GM18508 (cell line): ENCODE measurements at regions not wholly inside any gene's neighbourhood (a gene's known extent, or its start where the extent isn't known, plus 50 kb on each side); places are given as distances from the start of the nearest gene placed in this dataset.
"Not testable (repeated sequence)": the region's sequence is repeated elsewhere in the genome, so short reads cannot be mapped to it uniquely, and the experiment has no call there.

Source experiments
- ATAC-seq: cut with Tn5 transposase; IDR thresholded peaks from one replicate; pipeline ENCODE4 v1.9.1; 2021; ENCODE audit warnings: moderate number of reproducible peaks; ENCODE audit not compliant: insufficient read depth, unreplicated experiment

DNA sequence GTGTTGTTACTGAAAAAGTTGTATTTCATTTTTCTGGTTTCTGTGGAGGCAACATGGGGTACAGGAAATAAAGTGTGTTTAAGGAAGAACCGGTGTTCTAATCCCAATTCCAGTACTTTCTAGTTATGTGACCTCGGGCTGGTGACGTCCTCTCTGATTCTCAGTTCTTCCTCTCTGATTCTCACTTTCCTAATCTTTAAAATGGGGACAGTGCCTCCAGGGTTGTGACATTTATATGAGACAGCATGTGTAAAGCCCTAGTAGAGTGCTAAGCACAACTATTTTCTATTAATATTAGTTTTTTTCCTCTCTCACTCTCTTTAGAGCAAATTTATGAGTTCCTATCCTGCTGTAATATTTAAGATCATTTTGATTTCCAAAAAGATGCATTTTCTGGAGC, 50.9 kb upstream of the PTPDC1 start:
- no peak for ATAC-seq

GRCh38 chr9:94031946-94032345, 52.3 kb upstream of the PTPDC1 start:
- ATAC-seq = no peak

DNA sequence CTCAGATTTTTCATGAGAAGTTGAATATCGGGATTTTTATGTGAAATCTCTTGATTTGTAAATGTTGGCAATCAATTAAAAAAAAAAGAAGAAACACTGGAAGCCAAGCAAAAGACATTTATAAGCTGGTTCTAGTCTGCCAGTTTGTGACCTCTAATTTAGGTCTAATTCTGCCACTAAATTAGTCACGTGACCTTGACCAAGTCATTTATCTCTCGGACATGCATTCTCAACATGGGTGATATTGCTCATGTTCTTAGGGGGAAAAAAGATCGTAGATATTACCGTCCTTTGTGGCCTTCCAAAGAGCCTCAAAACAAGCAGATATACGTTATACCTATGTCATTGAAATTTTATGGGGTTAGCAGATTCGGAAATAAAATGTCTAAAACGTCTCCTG, 52.9 kb upstream of the PTPDC1 start:
- ATAC-seq = no peak

- peak; percentile 77 for ATAC-seq
These were observed 53.7 kb upstream of the PTPDC1 start for GRCh38 chr9:94030318-94031179.

- ATAC-seq = no peak
These were observed 54.3 kb upstream of the PTPDC1 start for GRCh38 chr9:94029932-94030317.

GRCh38 chr9:94026816-94027215, 57.4 kb upstream of the PTPDC1 start:
- no peak for ATAC-seq

- not testable (repeated sequence) for ATAC-seq
These were observed 61.8 kb upstream of the PTPDC1 start for GRCh38 chr9:94022476-94022875.

GRCh38 chr9:94020836-94021235, 63.4 kb upstream of the PTPDC1 start:
- not testable (repeated sequence) for ATAC-seq

- no peak for ATAC-seq
These were observed 63.5 kb upstream of the BARX1 start for GRCh38 chr9:94018628-94019027.

GRCh38 chr9:94017939-94018531, 62.9 kb upstream of the BARX1 start:
- no peak for ATAC-seq

DNA sequence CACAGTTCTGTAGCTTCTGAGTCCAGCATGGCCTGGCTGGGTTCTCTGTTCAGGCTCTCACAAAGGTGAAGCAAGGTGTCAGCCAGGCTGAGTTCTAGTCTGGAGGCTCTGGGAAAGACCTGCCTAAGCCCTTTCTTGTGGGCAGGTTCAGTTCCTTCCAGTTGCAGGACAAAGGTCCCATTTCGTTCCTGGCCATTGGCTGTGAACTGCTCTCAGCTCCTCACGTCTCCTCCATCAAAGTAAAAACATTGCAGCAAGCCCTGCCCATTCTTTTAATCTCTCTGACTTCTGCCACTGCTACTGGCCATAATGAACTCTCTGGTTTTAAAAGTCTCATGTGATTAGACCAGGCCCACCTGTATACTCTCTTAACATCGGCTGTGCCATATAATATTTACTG, 61.6 kb upstream of the BARX1 start:
- ATAC-seq = no peak

DNA sequence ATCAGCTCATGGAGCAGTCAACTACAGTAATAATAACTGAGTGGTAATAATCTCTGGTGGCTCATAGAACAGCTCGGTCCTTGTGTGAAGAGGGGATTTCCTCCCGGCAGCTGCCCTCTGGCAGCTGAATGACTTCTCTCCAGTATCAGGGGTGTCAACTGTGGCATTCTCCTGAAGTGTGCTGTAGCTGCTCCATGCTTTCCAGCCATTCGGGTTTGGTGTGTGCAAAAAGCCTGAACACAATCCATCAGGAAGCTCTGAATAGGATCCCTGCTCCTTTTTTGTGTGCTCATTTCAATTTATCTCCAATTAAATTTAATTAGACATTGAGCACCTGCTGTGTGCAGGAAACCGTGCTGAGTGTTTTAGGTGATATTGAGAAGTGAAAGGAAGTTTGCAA, 59.8 kb upstream of the BARX1 start:
- no peak for ATAC-seq

DNA sequence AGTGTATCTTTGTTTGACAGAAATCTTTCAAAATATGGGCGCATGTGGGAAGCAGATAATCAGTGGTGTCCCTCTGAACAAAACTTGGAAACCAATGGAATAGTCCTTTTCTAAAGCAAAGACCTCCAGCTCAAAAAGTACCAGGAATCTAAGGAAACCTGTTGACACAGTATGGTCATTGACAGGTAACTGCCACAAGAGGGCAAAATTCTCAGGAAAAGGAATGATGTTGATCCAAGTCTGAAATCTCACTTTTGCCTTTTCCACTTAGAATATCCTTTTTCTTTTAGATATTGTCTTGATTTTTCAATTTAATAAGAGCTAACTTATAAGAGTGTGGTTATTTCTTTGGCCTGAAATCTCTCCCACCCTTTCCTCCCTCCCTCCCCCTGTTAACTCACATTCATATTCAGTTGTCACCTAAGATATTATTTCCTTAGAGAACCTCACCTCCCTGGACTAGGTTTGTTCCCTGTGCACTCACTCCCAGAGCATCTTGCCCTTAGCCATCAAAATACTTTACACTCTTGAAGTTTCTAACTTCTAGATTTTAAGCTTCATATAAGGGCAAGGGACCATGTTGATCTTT, 59.0 kb upstream of the BARX1 start:
- ATAC-seq = no peak

DNA sequence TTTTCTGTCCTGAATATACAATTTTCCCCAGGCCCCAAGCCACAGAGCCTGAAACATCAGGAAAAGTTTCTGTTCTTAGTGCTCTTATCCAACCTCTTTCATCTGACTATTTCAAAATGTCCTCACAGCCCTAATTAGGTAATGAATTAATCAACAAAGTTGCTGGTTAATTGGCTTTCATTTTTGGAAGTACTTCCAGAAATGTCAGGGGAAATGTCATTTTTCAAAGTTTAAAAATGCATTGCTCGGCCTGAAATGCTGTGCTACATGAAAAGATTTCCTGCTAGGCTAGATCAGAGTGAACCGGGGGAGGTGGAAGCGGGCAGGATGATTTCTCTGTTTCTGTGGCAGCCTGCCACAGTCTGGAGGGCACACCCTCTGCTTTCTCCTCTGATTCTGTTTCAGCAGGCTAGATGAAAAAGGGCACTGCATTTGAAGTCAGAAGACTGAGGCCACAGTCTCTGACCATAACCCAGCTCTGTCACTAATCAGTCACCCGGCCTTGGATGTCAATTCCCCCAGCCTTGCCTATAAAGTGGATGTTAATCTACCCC, 55.9 kb upstream of the BARX1 start:
- ATAC-seq = no peak

DNA sequence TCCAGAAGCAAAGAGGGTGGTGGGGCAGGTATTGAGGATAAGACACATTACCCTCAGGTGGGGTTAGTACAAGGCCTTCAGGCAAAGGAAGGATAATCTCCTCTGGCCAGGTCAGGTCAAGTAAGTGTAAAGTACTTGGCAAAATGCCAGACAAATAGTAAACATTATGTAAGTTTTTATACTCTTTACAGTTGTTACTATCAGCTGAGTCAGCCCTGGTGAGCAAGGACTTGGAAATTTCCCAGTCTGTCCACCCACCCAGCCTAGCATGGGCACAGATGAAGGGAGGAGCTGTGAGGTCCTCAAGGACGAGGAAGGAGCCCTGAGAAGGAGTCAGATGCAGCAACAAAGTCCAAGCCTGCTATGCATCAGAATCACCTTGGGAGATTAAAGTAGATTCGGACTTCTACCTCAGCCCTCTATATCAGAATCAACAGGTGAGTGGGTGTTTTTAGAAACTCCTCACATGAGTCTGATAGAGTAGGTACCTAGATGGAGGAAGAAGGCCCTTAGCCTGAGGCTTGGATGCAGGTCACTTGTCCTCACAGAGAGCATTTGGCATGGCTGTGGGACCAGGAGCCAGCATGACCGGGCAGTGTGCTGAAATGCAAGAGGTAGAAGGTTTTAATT, 50.2 kb upstream of the BARX1 start:
- no peak for ATAC-seq
